ENCODE measurements at regions not wholly inside any gene's neighbourhood (a gene's known extent, or its start where the extent isn't known, plus 50 kb on each side); places are given as distances from the start of the nearest gene placed in this dataset.
A peak's percentile ranks its signal among the peaks of the same experiment; 100 is the strongest.

DNA sequence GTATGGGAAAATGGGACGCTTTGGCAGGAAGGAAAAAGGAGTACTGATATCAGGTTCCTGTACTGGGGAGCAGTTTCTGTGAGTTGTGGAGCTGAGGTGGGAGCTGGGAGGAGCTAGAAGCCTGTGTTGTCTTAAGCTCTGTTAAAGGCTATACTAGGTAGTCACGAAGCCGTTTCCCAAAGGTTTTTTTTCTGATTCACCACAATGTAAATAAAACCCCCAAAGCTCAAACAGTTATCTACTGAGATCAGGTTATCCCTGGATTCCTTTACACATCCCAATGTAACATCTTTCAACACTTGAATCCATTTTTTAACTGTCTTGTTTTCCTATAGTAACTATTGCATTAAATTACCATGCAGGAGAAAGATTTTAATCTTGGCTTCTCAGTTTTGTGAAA, 297.4 kb upstream of the SFRP2 start:
- peak; percentile 17 for DNase-seq

DNA sequence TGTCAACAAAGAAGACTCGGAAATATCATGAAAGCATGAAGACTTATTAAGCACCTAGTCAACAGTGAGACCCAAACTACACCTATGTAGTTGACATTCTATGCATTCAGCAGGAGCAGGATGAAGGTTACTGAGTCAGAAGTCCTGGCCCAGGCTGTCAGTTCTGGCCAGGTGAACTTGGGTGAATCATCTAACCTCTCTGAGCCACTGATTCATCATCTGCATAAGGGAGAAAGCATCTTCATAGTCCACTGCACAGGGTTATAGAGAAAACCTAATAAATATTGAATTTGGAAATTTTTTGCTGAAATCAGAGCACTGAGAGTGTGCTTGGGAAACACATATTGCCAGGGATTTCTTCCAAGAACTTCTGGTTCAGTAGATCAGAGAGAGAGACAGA, 296.0 kb upstream of the SFRP2 start:
- no peak for DNase-seq

DNA sequence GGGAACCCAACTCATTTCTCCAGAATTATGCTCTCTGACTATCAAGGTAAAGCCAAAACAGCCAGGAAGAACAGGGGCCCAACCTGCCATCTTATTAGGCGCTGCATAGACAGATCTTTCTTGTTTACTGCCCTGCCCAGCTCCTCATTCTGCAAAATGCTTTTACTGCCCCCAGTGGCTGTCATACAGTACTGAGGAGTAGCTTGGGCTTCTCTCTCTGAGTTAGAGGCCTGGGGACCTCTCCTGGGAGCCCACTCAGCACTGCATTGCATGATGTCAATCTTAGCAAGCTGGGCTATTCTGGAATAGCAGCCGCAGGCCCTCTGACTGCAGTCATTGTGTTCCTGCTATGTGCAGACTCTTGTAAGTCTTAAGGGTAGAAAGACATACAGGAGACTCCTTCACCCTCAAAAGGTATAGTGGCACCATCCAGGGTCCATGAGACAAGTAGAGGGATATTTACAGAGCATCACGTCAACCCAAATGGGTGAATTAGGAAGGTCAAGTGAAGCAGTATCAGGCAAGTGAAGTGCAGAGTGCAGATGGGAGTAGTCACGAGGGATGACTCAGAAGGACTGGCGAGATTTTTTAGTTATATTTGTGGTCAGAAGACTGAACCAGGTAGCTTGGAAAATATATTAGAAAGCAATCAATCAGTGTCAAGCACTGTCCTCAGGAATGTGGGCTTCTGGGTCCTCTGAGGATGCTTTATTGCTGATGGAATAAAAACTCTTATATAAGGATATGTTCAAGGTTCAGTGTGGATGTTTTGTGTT, 294.1 kb upstream of the SFRP2 start:
- no peak for DNase-seq

DNA sequence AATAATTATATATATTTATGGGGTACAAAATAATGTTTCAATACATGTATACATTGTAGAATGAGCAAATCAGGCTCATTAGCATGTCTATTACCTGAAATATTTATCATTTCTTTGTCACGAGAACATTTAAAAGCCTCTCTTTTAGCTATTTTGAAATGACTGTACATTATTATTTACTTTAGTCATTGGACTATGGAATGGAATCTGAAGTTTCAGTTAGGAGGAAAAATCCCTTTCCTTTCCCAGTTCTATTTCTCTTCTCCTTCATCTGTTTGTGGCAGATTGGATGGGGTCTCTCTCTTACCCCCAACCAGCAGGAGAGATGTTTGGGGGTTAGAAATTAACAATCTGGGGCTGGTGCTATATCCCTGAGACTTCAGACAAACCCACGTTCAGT, 292.5 kb upstream of the SFRP2 start:
- DNase-seq = no peak

DNA sequence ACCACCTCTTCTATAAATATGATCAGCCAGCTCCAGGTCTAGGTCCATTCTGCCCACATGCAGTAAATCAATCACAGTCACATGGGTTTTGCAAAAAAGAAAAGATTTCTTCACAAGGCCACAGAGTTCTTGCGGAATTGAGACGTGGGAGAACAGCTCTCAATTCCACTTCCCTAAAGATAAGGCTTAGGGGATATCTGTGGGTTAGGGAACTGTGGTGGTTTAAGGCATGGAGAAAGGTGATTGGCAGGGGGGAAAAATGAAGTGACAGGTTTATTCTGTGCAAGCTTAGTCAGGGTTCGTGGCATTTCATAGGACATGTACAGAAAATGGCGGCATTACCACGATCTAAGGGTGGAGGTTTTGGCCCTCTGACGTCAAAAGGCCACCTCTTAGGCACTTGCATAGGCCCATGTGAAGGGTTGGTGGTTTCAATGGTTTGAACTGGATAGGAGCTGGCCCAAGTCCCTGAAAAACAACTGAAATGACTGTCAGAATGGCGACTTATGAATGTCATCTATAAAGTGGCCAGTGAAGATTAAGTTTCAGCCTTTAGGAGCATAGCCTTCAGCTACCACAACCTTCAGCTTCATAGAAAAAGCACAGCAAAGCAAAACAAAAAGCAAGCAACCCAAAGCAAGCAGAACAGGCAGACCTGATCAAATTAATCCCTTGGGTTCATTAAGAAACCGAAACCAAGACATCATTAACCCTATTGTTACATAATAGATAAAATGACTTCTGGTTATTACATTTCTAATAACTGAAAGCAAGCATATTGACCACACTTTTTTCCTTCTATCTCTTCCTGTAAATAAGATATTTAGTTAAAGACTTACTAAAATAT, 289.8 kb upstream of the SFRP2 start:
- DNase-seq = no peak

DNA sequence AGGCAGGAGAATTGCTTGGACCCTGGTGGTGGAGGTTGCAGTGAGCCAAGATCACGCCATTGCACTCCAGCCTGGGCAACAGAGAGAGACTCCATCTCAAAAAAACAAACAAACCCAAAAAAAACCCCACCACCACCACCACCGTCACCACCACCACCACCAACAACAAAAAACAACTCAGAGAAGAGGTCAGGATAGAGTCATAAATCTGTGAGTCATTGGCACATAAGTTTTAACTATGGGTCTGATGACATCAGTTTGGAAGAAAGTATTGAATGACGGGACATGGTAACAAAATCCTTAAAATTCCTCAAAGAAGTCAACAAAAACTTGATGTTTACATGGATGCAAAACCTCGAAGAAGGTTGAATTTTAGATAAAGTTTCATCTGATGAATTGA, 288.0 kb upstream of the SFRP2 start:
- DNase-seq = peak; percentile 27

DNA sequence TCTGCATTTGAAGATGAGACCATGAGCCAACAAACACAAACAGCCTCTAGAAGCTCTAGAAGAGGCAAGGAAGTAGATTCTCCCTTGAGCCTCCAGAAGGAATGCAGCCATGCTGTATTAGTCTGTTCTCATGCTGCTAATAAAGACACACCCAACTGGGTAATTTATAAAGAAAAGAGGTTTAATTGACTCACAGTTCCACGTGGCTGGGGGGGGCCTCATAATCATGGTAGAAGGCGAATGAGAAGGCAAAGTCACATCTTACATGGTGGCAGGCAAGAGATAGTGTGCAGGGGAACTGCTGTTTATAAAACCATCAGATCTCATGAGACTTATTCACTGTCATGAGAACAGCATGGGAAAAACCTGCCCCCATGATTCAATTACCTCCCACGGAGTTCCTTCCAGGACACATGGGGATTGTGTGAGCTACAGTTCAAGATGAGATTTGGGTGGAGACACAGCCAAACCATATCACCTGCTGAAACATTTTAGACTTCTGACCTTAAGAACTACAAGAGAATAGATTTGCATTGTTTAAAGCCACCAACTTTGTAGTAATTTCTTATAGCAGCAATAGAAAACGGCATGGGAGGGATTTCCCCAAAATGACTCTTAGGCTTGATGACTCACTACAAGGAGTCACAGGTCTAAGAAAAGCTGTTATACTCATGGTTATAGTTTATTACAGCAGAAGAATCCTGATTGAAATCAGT, 284.4 kb upstream of the SFRP2 start:
- DNase-seq = peak; percentile 66

DNA sequence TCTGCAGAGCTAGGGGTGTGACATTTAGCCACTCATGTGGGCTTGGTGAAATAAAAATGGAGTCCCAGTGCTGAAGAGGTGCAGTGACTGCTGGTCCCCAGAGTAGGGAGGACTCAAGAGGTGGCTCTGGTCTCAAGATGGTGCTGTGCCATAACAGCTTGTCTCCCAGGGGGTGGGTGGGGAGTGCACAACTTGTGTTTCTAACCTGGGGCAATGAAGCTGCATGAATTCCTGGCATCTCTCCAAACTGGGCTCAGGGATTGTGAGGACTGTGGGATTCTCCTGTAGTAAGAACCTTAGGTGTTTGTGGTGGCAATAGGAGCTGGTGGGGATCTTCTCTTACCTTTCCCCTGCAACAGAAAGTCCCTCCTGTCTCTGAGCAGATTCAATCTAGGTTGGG, 278.9 kb upstream of the SFRP2 start:
- no peak for DNase-seq

DNA sequence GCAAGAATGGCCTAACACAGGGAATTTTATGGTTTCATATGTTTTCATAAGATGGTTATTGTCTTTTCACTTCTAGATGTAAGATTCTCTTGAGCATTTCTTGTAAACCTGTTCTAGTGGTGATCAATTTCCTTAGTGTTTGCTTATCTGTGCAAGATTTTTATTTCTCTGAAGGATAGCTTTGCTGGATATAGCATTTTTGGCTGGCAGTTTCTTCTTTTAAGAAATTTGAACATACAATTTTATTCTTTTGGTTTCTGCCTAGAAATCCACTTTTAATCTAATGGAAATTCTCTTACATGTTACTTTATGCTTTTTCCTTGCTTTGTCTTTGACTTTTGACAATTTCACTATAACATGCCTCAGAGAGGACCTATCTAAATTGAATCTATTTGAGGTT, 276.5 kb upstream of the SFRP2 start:
- no peak for DNase-seq

DNA sequence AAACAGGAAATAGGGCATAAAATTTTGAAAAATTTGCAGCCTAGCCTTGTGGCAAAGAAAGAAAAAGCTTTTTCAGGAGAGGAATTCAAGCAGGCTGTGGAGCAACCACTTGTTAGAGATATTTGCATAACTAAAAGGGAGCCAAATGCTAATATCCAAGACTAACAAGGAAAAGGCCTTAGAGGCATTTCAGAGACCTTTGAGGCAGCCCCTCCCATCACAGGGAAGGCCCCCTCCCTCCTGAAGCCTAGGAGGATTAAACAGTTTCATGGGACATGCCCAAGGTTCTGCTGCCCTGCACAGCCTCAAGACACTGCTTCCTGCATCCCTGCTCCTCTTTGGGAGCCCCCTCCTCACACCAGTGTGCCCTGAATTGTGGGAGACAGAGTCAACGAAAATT, 275.4 kb upstream of the SFRP2 start:
- no peak for DNase-seq

DNA sequence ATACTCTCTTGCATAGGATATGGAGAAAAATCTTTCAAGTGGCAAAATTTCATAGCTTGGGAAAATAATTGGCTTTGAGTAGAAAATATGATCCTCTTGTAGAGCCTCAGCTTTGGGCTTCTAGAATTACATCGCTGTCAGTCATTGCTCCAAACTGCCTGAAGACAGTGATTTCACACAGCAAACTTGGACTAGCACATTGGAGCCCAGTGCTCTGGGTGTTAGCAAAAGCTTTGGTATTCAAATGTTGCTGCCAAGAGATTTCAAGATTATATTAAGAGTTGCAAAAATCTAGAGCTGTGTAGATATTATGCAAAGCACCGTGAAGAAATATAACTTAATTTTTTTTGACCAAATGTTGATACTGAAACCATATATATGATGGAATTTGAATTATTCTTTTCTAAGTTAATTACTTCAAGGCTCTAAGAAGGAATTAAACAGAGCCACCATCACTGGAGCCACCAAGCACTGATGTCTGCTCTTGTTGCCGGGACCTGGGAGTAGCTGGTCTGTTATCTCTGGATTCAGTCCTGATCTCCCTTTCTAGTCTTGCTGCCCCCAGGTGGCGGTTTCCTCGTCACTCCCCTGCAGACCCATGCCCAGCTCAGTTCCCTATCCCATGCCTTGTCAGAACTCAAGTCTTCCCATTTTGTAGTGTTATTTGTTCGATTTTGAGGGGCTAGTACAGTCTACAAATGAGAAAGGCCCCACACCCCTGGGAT, 260.7 kb upstream of the SFRP2 start:
- DNase-seq = peak; percentile 41

DNA sequence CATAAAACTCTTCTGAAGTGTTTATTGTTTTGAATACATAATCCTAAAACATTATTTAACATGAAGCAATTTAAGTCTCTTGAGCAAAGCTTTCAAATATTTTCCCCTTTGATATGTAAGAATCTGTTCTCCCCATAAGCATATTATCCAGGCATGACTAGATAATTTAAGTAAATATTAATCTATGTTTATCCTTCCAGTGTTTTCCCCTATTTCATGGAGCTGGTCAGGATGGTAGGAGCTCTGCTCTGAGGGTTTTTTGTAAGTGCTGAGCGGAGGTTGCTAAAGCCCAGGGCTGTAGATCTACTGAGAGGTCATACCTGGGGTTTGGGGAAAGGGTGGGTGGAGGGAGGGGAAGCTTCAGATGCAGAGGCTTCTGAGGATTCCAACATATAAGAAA, 258.9 kb upstream of the SFRP2 start:
- no peak for DNase-seq

DNA sequence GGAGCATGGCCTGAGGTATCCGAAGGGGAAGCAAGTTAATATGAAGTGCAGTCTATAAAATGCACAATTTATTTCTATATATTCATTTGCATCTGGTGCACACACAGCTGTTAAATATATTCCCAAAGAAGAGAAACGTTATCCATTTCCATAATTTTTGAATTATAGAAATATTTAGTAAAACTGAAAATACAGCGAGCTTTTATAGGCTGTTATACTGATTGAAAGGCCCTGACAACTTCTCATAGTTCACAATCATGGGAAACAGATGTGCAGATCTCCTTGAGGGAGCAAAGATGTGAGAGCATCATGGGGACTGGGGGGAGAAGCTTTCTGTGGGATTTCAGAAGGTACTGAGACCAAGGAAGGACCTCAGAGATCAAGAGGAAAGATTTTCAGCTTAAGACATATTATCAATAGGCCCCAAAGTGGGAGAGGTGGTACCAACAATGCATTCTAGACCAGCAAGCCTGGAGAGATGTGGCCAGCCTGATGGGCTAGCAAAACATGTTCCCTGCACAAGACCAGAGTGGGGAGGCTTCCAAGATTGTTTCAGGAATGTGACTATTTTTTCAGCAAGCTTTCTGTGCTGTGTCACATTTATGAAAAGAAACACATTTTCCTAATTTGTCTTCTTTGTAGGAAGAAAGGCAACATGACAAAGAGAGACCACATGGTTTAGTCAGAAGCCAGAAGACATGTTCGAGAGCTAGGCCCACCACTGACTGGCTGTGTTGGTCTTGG, 256.0 kb upstream of the SFRP2 start:
- DNase-seq = peak; percentile 3

DNA sequence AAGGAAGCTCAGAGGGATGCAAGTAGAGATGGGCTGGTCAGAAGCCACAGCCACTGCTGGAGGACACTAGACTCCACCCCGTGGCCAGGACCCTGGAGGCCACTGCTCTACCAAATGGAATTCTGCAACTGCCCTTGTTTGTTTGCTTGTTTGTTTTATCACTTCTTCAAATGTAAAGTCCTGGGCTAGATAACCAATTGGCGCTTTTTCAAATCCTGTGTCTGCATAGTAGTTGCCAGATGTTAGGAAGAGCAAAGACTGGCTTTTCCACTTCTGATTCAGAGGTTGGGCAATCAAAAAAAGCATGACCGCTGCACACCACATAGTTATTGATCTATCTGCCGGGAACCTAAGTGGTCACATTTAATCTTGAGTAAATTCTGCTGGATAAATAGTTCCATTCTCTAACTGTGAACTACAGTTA, 255.2 kb upstream of the SFRP2 start:
- no peak for DNase-seq

DNA sequence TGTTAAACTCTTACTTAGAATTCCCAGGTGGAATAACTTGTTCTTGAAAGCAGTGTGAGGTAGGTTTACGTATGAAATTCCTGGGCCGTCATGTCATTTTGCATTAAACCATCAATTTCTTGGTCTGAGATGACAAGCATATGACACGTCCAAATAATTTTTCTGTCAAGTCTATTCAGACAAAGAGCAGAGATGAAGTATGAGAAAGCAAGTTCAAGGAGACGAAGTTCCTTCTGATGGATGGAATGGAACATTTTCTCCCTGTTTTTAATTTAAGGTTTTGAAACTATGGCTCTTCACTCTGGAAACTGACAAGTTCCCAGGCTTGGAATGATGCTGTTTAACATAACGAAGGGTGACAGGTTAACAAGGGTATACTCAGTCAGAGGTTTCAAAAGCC, 252.8 kb upstream of the SFRP2 start:
- no peak for DNase-seq

DNA sequence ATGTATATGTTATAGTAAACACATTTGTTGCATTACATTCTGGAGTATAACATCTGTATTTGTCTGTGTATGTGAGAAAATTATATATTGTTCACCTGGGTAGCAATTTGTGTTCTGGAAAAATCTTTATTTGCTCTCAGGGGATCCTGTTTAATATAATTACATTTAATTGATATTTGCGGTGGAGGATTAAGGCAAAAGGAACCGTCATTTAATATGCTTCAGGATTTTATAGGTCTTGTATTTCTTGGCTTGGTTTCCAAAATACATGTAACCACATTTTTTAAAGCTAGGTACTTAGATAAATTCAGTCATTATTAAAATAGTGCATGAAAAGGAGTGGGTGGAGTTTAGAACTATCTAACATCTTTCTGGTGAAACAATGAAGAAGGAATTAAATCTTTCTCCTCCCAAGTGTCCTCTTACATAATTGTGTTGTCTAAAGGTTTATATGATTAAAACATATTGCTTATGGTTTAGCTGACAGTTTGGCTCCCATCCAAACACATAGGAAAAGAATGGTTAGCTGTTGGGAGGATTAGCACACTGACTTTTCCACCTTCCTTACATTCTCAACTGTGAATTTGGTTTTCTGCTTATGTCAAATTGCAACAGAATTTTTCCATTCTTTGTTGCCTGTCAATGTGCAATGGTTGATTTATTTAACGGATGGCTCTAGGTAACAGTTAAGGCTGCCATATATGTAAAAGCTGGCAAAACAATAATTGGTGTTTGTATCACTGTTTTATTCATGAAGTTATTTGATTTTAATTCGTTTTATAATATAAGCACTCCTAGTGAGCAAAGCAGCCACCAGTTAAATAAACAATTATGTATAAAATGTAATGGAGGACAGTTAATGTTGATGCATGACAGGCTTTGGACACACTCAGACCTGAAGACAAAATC, 250.8 kb upstream of the SFRP2 start:
- no peak for DNase-seq

DNA sequence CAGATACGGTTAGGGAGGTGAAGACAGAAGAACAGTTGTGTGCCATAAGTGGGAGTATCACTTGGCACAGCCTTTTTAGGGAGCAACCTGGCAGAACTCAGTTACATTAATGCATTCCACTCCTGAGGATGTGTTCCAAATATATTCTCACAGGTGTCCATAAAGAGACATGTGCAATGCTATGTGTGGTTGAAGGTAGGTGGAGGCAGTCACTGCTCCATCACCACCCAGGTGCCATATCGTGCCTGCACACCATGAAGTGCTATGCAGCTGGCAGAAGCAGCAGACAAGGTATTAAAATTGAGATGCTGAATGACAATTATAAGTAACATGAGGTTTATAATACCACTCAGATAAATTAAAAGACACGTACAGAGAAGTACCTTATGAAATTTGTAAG, 248.0 kb upstream of the SFRP2 start:
- no peak for DNase-seq

DNA sequence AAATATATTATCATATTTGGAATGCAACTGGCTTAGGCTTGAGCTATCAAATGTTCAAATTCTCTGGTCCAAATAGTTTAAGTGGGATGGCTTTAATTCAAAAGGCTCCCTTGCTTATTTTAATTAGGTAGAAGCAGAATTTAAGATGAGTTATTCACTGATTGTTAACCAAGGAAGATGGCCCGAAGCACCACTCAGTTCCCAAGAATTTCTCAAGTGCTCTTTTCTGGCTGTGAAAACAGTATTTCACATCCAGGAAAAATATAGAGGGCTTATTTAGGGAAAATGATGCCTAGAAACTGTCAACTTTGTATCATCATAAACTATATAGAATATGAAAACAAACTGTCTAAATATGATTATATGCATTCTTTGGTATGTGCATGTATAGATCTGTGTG, 246.5 kb upstream of the SFRP2 start:
- no peak for DNase-seq

DNA sequence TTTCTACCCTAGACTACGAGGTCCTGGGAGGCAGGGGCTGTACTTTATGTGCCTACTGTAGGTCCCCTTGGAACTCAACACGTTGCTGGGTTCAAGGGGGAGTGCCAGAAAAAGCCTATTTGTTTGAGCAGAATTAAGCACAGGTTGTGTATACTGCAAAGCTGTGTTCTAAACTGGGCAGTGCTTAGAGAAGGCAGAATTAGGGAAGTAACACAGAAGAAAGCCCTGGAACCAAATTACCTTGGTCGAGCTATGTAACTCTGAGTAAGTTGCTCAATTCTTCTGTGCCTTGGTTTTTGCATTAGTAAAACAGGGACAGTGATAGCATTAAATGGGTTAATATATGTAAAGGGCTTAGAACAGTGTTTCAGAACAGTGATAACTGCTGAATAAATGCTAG, 245.0 kb upstream of the SFRP2 start:
- no peak for DNase-seq

DNA sequence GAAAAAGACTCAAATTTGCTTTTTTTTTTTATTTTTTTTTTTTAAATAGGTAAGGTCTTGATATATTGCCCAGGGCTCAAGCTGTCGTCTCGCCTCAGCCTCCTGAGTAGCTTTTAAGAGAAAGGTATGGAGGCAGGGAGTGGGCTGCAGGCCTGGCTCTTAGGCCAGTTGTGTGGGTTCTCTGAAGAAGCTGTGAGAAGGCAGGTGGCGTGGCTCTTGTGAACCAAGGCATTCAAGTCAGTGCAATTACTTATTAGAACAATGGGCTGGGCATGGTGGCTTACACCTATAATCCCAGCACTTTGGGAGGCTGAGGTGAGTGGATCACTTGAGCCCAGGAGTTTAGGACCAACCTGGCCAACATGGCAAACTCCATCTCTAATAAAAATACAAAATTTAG, 244.0 kb upstream of the SFRP2 start:
- DNase-seq = no peak

DNA sequence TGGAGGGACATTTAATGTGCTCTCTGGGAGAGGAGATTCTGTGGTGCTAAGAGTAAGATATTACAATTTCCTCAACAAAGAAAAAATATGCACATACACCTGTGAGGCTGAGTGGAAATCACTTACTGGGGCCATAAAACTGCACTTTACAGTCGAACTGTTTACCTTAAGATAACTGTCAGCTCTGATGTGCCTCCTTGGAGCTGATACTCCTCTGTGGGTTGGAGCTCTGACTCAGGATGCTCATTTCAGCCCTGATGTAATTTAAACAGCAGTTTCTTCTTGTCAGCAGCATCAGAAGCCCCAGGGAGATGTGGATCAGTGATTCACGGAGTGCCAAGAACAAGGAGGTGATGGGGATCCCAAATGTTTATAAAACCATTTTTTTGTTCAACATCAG, 241.9 kb upstream of the SFRP2 start:
- peak; percentile 2 for DNase-seq

Data from fibroblast of skin of back (primary cell).